Left ventricle myocardium inferior (tissue), 1 donor: ENCODE measurements at regions not wholly inside any gene's neighbourhood (a gene's known extent, or its start where the extent isn't known, plus 50 kb on each side); places are given as distances from the start of the nearest gene placed in this dataset.
"Not testable (repeated sequence)": the region's sequence is repeated elsewhere in the genome, so short reads cannot be mapped to it uniquely, and the experiment has no call there.

ENCODE experiments used
- DNase-seq: peaks from one replicate; pipeline ENCODE4 v3.0.0-alpha.2; 2020
- H3K27ac ChIP-seq: fragments of 200-600 bp; replicated peaks from 2 replicates; pipeline ENCODE4 v1.8.0; 2021
- H3K27me3 ChIP-seq: fragments of 200-600 bp; 2 replicates; pipeline ENCODE4 v1.8.0; 2021; ENCODE audit warnings: low read depth
- H3K36me3 ChIP-seq: fragments of 200-600 bp; 2 replicates; pipeline ENCODE4 v1.8.0; 2021
- H3K4me1 ChIP-seq: fragments of 200-600 bp; 2 replicates; pipeline ENCODE4 v1.8.0; 2021
- H3K4me3 ChIP-seq: fragments of 200-600 bp; 2 replicates; pipeline ENCODE4 v1.8.0; 2021; ENCODE audit warnings: mild to moderate bottlenecking, moderate library complexity
- H3K9me3 ChIP-seq: fragments of 200-600 bp; replicated peaks from 2 replicates; pipeline ENCODE4 v1.8.0; 2021
- intact Hi-C: fragments of 100-400 bp; cut with micrococcal nuclease; formaldehyde crosslinking; loops from one replicate; pipeline ENCODE4 v1.11.0; 2022
- TF ChIP-seq, protein P1 (sequence below): fragments of 200-600 bp; IDR thresholded peaks from 2 replicates; pipeline ENCODE4 v1.8.0; 2021; ENCODE audit warnings: antibody characterized with exemption, mild to moderate bottlenecking, borderline replicate concordance
- donor health status: DM: no; HTN: yes; CAD: no; lungs with severe emphysema.

- peaks cover 21% of the 10 kb centered on the region for H3K9me3 ChIP-seq
- intact Hi-C loops: no loop called here
- no peaks in the 10 kb centered on the region for H3K4me1 ChIP-seq
- H3K36me3 ChIP-seq: no peaks in the 10 kb centered on the region
- no peak overlapping the region for H3K4me3 ChIP-seq
- no peak overlapping the region for H3K27ac ChIP-seq
- TF ChIP-seq, protein P1, sequence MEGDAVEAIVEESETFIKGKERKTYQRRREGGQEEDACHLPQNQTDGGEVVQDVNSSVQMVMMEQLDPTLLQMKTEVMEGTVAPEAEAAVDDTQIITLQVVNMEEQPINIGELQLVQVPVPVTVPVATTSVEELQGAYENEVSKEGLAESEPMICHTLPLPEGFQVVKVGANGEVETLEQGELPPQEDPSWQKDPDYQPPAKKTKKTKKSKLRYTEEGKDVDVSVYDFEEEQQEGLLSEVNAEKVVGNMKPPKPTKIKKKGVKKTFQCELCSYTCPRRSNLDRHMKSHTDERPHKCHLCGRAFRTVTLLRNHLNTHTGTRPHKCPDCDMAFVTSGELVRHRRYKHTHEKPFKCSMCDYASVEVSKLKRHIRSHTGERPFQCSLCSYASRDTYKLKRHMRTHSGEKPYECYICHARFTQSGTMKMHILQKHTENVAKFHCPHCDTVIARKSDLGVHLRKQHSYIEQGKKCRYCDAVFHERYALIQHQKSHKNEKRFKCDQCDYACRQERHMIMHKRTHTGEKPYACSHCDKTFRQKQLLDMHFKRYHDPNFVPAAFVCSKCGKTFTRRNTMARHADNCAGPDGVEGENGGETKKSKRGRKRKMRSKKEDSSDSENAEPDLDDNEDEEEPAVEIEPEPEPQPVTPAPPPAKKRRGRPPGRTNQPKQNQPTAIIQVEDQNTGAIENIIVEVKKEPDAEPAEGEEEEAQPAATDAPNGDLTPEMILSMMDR: no peak
- DNase-seq: no peak
- H3K27me3 ChIP-seq: peaks cover 6% of the 10 kb centered on the region
Observed at GRCh38 chr12:94817695-94818075, 167.3 kb upstream of the TMCC3 start.

GRCh38 chr12:94817201-94817600, 166.8 kb upstream of the TMCC3 start:
- H3K27ac ChIP-seq, H3K27me3 ChIP-seq, H3K4me1 ChIP-seq, H3K4me3 ChIP-seq, intact Hi-C loops, DNase-seq, H3K36me3 ChIP-seq: not testable (repeated sequence)
- H3K9me3 ChIP-seq: peaks cover 26% of the 10 kb centered on the region

DNA sequence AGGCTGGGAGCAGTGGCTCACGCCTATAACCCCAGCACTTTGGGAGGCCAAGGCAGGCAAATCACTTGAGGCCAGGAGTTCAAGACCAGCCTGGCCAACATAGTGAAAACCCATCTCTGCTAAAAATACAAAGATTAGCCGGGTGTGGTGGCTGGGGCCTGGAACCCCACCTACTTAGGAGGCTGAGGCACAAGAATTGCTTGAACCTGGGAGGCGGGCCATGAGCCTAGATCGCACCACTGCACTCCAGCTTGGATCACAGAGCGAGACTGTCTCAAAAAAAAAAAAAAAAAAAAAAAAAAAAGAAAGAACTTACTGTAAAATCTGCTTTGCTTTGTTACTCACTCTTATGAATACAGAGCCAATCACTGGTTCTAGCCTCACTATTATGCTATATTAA, 166.4 kb upstream of the TMCC3 start:
- H3K4me3 ChIP-seq, intact Hi-C loops, H3K36me3 ChIP-seq, DNase-seq, H3K27ac ChIP-seq, H3K4me1 ChIP-seq, H3K27me3 ChIP-seq: not testable (repeated sequence)
- H3K9me3 ChIP-seq: peaks cover 31% of the 10 kb centered on the region

DNA sequence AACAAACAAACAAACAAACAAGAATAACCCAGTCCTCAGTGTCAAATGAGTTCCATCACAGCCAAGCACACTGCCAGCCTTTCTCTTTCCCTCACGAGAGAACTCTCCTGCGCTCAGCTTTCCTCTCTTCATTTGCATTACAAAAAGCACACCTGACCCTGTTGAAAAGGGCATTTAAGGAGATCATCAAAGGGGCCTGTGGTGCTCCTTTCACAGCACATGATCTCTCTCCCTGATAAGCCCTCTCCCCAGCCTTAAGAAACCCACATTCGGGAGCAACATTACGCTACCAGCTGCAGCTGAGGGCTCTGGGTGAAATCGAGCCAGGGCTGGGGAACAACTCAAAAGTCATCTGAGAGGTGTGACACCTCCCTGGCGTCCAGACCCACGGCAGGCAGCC, 165.6 kb upstream of the TMCC3 start:
- no peaks in the 10 kb centered on the region for H3K4me1 ChIP-seq
- peaks cover 6% of the 10 kb centered on the region for H3K27me3 ChIP-seq
- DNase-seq: no peak
- H3K4me3 ChIP-seq: no peak overlapping the region
- H3K36me3 ChIP-seq: no peaks in the 10 kb centered on the region
- TF ChIP-seq, protein P1: no peak
- intact Hi-C loops: no loop called here
- no peak overlapping the region for H3K27ac ChIP-seq
- H3K9me3 ChIP-seq: peaks cover 38% of the 10 kb centered on the region

- intact Hi-C loops: no loop called here
- H3K4me1 ChIP-seq: no peaks in the 10 kb centered on the region
- peaks cover 6% of the 10 kb centered on the region for H3K27me3 ChIP-seq
- H3K4me3 ChIP-seq: no peak overlapping the region
- TF ChIP-seq, protein P1: no peak
- H3K27ac ChIP-seq: no peak overlapping the region
- DNase-seq: no peak
- no peaks in the 10 kb centered on the region for H3K36me3 ChIP-seq
- H3K9me3 ChIP-seq: peaks cover 42% of the 10 kb centered on the region
Observed at GRCh38 chr12:94815450-94815849, 165.1 kb upstream of the TMCC3 start.

DNA sequence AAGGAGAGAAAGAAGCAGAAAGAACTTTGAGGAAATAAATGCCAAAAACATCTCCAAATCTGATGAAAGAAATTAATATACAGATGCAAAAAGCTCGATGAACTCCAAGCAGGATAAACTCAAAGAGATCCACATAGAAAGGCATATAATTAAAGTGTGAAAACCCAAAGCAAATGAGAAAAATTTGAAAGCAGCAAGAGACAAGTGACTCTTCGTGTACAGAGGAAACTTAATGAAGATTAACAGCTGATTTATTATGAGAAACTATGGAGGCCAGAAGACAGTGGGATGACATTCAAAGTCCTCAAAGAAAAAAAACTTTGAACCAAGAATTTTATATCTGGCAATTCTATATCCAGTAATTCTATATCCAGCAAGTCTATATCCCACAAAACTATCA, 163.0 kb upstream of the TMCC3 start:
- Histone ChIP-seq H3K9me3 (peaks cover 42% of the 10 kb centered on the region), H3K27me3 (peaks cover 6% of the 10 kb centered on the region), H3K36me3 (no peaks in the 10 kb centered on the region), H3K4me3 (no peak overlapping the region), H3K4me1 (no peaks in the 10 kb centered on the region), H3K27ac (no peak overlapping the region)
- no peak for DNase-seq
- intact Hi-C loops: no loop called here
- TF ChIP-seq, protein P1: no peak

- TF ChIP-seq, protein P1: no peak
- Histone ChIP-seq H3K36me3 (no peaks in the 10 kb centered on the region), H3K4me3 (no peak overlapping the region), H3K9me3 (peaks cover 42% of the 10 kb centered on the region), H3K4me1 (no peaks in the 10 kb centered on the region), H3K27ac (no peak overlapping the region), H3K27me3 (peaks cover 6% of the 10 kb centered on the region)
- no peak for DNase-seq
- intact Hi-C loops: no loop called here
Observed at GRCh38 chr12:94812345-94812744, 162.0 kb upstream of the TMCC3 start.
